HCT116 (cell line): ENCODE measurements at regions not wholly inside any gene's neighbourhood (a gene's known extent, or its start where the extent isn't known, plus 50 kb on each side); places are given as distances from the start of the nearest gene placed in this dataset.

Experiments used
- CEBPB ChIP-seq: IDR thresholded peaks from 2 replicates; pipeline ENCODE4 v1.6.1; 2012; ENCODE audit warnings: low read depth
- SIN3A ChIP-seq: IDR thresholded peaks from 2 replicates; pipeline ENCODE4 v1.6.1; 2012; ENCODE audit warnings: low read depth
- SP1 ChIP-seq: IDR thresholded peaks from 2 replicates; pipeline ENCODE4 v1.6.1; 2012; ENCODE audit warnings: low read depth
- TF ChIP-seq, protein P1 (sequence below): IDR thresholded peaks from 2 replicates; pipeline ENCODE4 v1.6.1; 2012
- TF ChIP-seq, protein P2 (sequence below), 3 experiments: fragments of 200-600 bp in 1 of 3; sonication (generic) in 1 of 3; IDR thresholded peaks in 2 of 3; conservative IDR thresholded peaks in 1 of 3; 2 replicates each; pipeline ENCODE4 v1.5.1; 2012 to 2017; ENCODE audit warnings: low read depth in 2 of 3, low read length in 2 of 3, antibody characterized with exemption in 1 of 3, borderline replicate concordance in 1 of 3, control low read depth in 1 of 3, mild to moderate bottlenecking in 1 of 3, mixed read lengths in 1 of 3, mixed run types in 1 of 3, moderate library complexity in 1 of 3; ENCODE audit not compliant: insufficient read depth in 1 of 3

DNA sequence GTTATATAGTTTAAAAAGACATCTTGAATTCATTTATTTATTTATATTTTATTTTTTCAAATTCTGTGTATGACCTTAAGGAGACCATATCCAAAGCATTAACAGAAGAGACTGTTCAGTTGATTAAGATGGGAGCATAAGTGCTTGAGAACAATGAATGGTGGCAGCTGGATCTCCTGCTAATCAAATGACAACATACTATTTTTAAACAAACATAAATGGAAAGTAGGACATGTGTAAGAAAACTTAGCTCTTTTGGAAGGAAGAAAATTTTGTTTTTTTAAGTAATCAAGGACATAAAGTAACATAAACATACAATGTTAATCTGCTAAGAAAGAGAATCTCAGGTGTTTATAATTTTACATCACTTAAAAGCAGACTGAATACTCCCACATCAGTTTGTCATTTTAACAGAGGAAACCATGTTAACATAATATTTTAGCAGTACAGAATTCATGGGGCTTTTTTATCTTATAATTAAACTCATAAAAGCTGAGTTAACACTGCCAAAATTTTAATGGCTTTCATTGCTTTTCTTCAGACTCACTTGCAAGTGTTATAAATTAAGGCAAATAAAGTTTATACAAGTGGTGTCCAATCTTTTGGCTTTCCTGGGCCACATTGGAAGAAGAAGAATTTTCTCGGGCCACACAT lies 95.1 kb downstream of the MAD2L1 start:
- TF ChIP-seq SP1 (no peak), CEBPB (no peak), SIN3A (no peak)
- TF ChIP-seq, protein P1, sequence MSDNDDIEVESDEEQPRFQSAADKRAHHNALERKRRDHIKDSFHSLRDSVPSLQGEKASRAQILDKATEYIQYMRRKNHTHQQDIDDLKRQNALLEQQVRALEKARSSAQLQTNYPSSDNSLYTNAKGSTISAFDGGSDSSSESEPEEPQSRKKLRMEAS, result no peak
- TF ChIP-seq, protein P2, sequence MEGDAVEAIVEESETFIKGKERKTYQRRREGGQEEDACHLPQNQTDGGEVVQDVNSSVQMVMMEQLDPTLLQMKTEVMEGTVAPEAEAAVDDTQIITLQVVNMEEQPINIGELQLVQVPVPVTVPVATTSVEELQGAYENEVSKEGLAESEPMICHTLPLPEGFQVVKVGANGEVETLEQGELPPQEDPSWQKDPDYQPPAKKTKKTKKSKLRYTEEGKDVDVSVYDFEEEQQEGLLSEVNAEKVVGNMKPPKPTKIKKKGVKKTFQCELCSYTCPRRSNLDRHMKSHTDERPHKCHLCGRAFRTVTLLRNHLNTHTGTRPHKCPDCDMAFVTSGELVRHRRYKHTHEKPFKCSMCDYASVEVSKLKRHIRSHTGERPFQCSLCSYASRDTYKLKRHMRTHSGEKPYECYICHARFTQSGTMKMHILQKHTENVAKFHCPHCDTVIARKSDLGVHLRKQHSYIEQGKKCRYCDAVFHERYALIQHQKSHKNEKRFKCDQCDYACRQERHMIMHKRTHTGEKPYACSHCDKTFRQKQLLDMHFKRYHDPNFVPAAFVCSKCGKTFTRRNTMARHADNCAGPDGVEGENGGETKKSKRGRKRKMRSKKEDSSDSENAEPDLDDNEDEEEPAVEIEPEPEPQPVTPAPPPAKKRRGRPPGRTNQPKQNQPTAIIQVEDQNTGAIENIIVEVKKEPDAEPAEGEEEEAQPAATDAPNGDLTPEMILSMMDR (IDR thresholded peaks at IDR 0.05 in 2 of 3, conservative IDR thresholded peaks at IDR 0.05 in 1 of 3; ENCODE audit: borderline replicate concordance in 1 of 3, insufficient read depth in 1 of 3, low read depth in 2 of 3, low read length in 2 of 3), result no peak
